Smooth muscle cell (in vitro differentiated cells): ENCODE measurements at regions not wholly inside any gene's neighbourhood (a gene's known extent, or its start where the extent isn't known, plus 50 kb on each side); places are given as distances from the start of the nearest gene placed in this dataset.

Experiments
- DNase-seq: peaks from one replicate; lab custom pipeline; 2025; ENCODE audit not compliant: unreplicated experiment; lab: John Stamatoyannopoulos, UW
- H2AFZ ChIP-seq: fragments of 200-600 bp; sonication (generic); 2 replicates; pipeline ENCODE4 v1.6.0; 2016; ENCODE audit warnings: antibody characterized with exemption, low read depth, mild to moderate bottlenecking
- H3F3A ChIP-seq: fragments of 200-600 bp; sonication (generic); 2 replicates; pipeline ENCODE4 v1.6.0; 2017; ENCODE audit warnings: antibody characterized with exemption, low read depth
- H3K27ac ChIP-seq: fragments of 200-600 bp; sonication (generic); 2 replicates; pipeline ENCODE4 v1.5.1; 2016; ENCODE audit warnings: low read depth, mild to moderate bottlenecking
- H3K27me3 ChIP-seq: fragments of 200-600 bp; sonication (generic); 2 replicates; pipeline ENCODE4 v1.6.1; 2016; ENCODE audit warnings: low read depth, mild to moderate bottlenecking
- H3K36me3 ChIP-seq: fragments of 200-600 bp; sonication (generic); 2 replicates; pipeline ENCODE4 v1.5.1; 2016; ENCODE audit warnings: low read depth
- H3K4me1 ChIP-seq: fragments of 200-600 bp; sonication (generic); 2 replicates; pipeline ENCODE4 v1.5.1; 2016; ENCODE audit warnings: low read depth
- H3K4me2 ChIP-seq: fragments of 200-600 bp; sonication (generic); 2 replicates; pipeline ENCODE4 v1.6.0; 2016; ENCODE audit warnings: mild to moderate bottlenecking
- H3K4me3 ChIP-seq: fragments of 200-600 bp; sonication (generic); 2 replicates; pipeline ENCODE4 v1.5.1; 2016; ENCODE audit warnings: mild to moderate bottlenecking
- H3K79me2 ChIP-seq: fragments of 200-600 bp; sonication (generic); 2 replicates; pipeline ENCODE4 v1.6.0; 2016; ENCODE audit warnings: low read depth, mild to moderate bottlenecking
- H3K9ac ChIP-seq: fragments of 200-600 bp; sonication (generic); 2 replicates; pipeline ENCODE4 v1.6.0; 2016; ENCODE audit warnings: low read depth
- H3K9me3 ChIP-seq: fragments of 200-600 bp; sonication (generic); replicated peaks from 2 replicates; pipeline ENCODE4 v1.5.1; 2016; ENCODE audit warnings: low read depth
- H4K20me1 ChIP-seq: fragments of 200-600 bp; sonication (generic); 2 replicates; pipeline ENCODE4 v1.6.0; 2016; ENCODE audit warnings: low read depth
- CTCF ChIP-seq: fragments of 200-600 bp; sonication (generic); IDR thresholded peaks from 2 replicates; pipeline ENCODE4 v1.5.1; 2017; ENCODE audit warnings: borderline replicate concordance, mild to moderate bottlenecking, antibody characterized with exemption; ENCODE audit not compliant: insufficient read depth, poor library complexity, severe bottlenecking
- WGBS: methylation state at CpG from one replicate; pipeline ENCODE4 v1.1.7; 2016; ENCODE audit warnings: low lambda C conversion rate; 5-methylcytosine and 5-hydroxymethylcytosine counted together

DNA sequence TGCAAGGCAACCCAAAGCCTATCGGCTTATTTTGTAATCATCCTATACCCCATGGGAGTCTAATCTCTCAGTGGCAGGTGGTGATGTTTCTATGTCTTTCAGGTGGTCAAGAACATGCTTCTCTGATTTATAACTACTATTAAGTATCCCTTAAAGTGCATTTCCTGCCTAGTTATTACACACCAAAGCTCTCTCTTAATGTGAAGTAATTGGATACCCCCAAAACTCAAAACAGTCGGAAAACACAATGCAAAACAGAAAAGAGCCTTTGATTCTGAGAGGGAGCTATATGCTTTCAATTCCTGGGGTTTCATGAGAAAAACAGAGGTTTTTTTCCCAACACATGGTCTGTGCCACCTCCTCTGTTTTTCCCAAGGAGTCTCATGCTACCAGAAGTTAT, 416.4 kb downstream of the CSNK1G3 start:
- H3F3A ChIP-seq, result peaks cover 6% of the 10 kb centered on the region
- H2AFZ ChIP-seq, result no peak overlapping the region
- H3K4me2 ChIP-seq, result no peak overlapping the region
- no peaks in the 10 kb centered on the region for H3K4me1 ChIP-seq
- 94% methylated on average over 2 of the region's 2 CpGs for WGBS
- no peak for TF ChIP-seq CTCF
- no peaks in the 10 kb centered on the region for H3K79me2 ChIP-seq
- no peak overlapping the region for H3K9ac ChIP-seq
- H3K27me3 ChIP-seq, result no peaks in the 10 kb centered on the region
- H3K4me3 ChIP-seq, result no peak overlapping the region
- H3K36me3 ChIP-seq, result no peaks in the 10 kb centered on the region
- DNase-seq, result no peak
- no peak overlapping the region for H3K27ac ChIP-seq
- no peaks in the 10 kb centered on the region for H3K9me3 ChIP-seq
- H4K20me1 ChIP-seq, result no peaks in the 10 kb centered on the region

GRCh38 chr5:123921193-123921592, 409.2 kb downstream of the CSNK1G3 start:
- no peaks in the 10 kb centered on the region for H3K27me3 ChIP-seq
- H3K4me3 ChIP-seq, result no peak overlapping the region
- no peak overlapping the region for H2AFZ ChIP-seq
- H3K79me2 ChIP-seq, result no peaks in the 10 kb centered on the region
- H3F3A ChIP-seq, result peaks cover 3% of the 10 kb centered on the region
- DNase-seq, result no peak
- no peaks in the 10 kb centered on the region for H4K20me1 ChIP-seq
- H3K9ac ChIP-seq, result no peak overlapping the region
- H3K4me1 ChIP-seq, result peaks cover 10% of the 10 kb centered on the region
- no peak overlapping the region for H3K27ac ChIP-seq
- H3K9me3 ChIP-seq, result no peaks in the 10 kb centered on the region
- no peak overlapping the region for H3K4me2 ChIP-seq
- no peaks in the 10 kb centered on the region for H3K36me3 ChIP-seq
- no peak for TF ChIP-seq CTCF

DNA sequence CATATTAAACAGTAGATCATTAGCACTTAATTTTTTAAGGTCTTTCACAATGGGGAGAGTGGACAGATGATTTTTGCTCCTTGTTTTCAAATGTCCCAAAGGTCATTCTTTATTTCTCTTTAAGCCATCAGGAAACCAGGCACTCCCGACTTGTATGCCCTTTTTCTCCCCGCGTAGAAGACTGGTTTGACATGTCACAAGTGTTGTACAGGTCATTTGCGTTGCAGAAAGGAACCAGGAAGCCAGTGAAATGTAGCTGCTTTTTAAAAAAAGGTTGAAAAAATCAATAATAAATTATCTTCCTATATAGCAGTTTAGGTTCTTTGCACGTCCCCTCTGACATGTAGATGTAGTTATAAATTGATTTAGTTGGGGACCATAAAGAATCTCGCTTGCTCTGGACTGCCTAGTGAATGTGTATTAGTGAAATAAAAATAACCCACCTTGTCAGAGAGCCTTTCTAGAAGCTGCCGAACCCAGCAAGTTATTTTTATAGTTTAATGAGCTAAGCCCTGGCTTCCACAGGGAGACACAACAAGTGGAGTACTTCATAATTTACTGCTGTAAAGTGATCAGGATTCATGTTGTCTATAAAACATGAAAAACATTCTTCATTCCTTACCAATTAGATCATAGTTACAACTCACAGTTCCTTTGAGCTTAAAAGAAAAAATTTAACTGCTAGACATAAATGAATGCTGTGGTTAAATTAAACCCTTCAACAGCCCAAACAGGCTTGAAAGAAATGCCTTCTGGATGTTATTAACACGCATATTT, 404.6 kb downstream of the CSNK1G3 start:
- H3K4me1 ChIP-seq, result peaks cover 18% of the 10 kb centered on the region
- no peak for TF ChIP-seq CTCF
- H3K79me2 ChIP-seq, result no peaks in the 10 kb centered on the region
- no peak for DNase-seq
- H3K4me2 ChIP-seq, result peak overlapping the region; percentile 82
- peaks cover 3% of the 10 kb centered on the region for H3F3A ChIP-seq
- no peak overlapping the region for H2AFZ ChIP-seq
- no peaks in the 10 kb centered on the region for H3K27me3 ChIP-seq
- H3K4me3 ChIP-seq, result peak overlapping the region; percentile 22
- peak overlapping the region; percentile 92 for H3K27ac ChIP-seq
- H3K36me3 ChIP-seq, result no peaks in the 10 kb centered on the region
- 32% methylated on average over 8 of the region's 8 CpGs for WGBS
- H3K9ac ChIP-seq, result peak overlapping the region; percentile 45
- H3K9me3 ChIP-seq, result peaks cover 9% of the 10 kb centered on the region
- no peaks in the 10 kb centered on the region for H4K20me1 ChIP-seq

GRCh38 chr5:123914333-123914732, 402.4 kb downstream of the CSNK1G3 start:
- no peak for DNase-seq
- H3K36me3 ChIP-seq, result no peaks in the 10 kb centered on the region
- peaks cover 18% of the 10 kb centered on the region for H3K4me1 ChIP-seq
- no peak overlapping the region for H3K9ac ChIP-seq
- H3K4me2 ChIP-seq, result no peak overlapping the region
- peaks cover 3% of the 10 kb centered on the region for H3F3A ChIP-seq
- H3K27me3 ChIP-seq, result no peaks in the 10 kb centered on the region
- no peak for TF ChIP-seq CTCF
- H3K79me2 ChIP-seq, result no peaks in the 10 kb centered on the region
- H4K20me1 ChIP-seq, result no peaks in the 10 kb centered on the region
- no peak overlapping the region for H3K4me3 ChIP-seq
- H3K27ac ChIP-seq, result no peak overlapping the region
- H2AFZ ChIP-seq, result no peak overlapping the region
- peaks cover 9% of the 10 kb centered on the region for H3K9me3 ChIP-seq
- 100% methylated on average over 1 of the region's 1 CpG for WGBS
